GM11168 (cell line): ENCODE measurements at regions not wholly inside any gene's neighbourhood (a gene's known extent, or its start where the extent isn't known, plus 50 kb on each side); places are given as distances from the start of the nearest gene placed in this dataset.

ENCODE experiments used
- in situ Hi-C: fragments of 300-500 bp; cut with MboI; formaldehyde crosslinking; loops from one replicate; pipeline ENCODE4 v1.12.0; 2022; ENCODE audit warnings: low sequenced_read_pairs; ENCODE audit not compliant: unreplicated experiment

- in situ Hi-C loops = no loop called here
These were observed 283.4 kb upstream of the ATP2B1 start for GRCh38 chr12:89991807-89992590.

- in situ Hi-C loops = no loop called here
These were observed 279.7 kb upstream of the ATP2B1 start for GRCh38 chr12:89988188-89988915.

DNA sequence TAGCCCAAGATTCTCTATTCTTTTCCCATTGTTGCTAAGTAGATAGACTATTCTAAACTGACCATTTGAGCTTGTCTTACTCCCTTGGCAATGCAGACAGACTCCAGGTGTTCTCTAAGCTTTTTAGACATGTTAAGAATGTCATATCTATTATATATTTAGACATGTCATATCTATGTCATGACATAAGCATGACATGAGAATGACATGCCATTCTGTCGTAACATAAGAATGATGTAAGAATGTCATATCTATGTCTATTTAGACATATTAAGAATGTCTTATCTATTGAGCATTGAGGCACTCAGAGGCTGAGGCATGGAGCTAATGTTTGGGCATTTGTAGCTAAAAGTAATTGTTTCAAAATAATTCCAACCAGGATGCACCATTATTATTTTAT is 277.3 kb upstream of the ATP2B1 start:
- in situ Hi-C loops = no loop called here

- in situ Hi-C loops = no loop called here
These were observed 276.2 kb upstream of the ATP2B1 start for GRCh38 chr12:89984846-89985245.

GRCh38 chr12:89983622-89984021 is 275.0 kb upstream of the ATP2B1 start:
- in situ Hi-C loops = no loop called here

GRCh38 chr12:89980236-89980635 is 271.6 kb upstream of the ATP2B1 start:
- in situ Hi-C loops = no loop called here

DNA sequence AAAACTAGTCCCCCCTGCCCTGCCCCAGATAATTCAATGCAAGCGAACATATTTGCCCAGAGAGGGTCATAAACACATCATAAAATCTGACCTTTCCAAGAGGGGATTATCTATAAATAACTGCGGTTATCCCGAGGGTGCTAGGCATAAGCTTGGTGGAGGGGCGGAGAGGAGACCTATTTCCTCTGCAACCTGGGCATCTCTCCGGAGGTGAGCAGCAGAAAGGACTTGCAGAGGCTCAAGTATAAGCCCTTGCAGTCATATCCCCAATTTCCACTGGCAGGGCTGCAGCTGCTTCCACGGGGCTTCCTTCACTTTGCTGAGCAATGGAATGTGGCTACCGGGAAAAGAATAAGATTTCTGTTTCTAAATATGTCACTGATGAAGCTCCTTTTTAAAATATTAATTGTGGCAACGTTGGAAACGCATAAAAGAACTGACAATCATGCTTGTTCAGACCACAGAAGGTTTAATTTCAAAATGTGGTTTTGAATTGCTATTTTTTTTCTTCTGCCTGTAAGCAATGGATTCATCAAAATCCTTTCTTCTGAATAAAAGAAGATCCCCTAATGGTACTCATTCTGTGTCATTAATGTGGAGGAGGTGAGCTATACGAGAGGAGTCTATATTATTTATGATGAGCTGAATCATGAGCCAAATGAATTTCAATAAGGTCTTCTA is 268.9 kb upstream of the ATP2B1 start:
- in situ Hi-C loops = no loop called here

GRCh38 chr12:89976866-89977265 is 268.2 kb upstream of the ATP2B1 start:
- in situ Hi-C loops = no loop called here

- in situ Hi-C loops = no loop called here
These were observed 266.9 kb upstream of the ATP2B1 start for GRCh38 chr12:89975574-89975973.

DNA sequence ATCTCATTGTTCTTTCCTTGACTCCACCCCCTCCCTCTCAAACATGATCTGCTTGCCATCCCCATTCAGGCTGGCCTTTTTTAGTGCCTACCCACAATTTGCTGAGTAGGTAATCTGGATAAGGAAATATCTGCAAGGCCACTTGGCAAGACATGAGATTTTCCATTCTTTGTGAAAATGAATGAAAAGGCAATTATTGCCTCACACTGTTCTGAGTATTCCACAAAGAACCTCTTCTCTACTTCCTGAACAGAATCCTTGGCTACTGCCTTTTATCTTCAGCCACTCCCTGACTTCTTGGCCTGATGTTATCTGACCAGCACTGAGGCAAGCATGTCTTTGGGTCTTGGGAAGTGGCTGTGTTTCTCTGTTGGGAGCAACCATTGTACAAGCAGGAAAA is 263.2 kb upstream of the ATP2B1 start:
- in situ Hi-C loops = no loop called here

GRCh38 chr12:89970722-89971121 is 262.1 kb upstream of the ATP2B1 start:
- in situ Hi-C loops = no loop called here

GRCh38 chr12:89969093-89969492 is 260.5 kb upstream of the ATP2B1 start:
- in situ Hi-C loops = no loop called here

GRCh38 chr12:89968151-89968700 is 259.6 kb upstream of the ATP2B1 start:
- in situ Hi-C loops = no loop called here

DNA sequence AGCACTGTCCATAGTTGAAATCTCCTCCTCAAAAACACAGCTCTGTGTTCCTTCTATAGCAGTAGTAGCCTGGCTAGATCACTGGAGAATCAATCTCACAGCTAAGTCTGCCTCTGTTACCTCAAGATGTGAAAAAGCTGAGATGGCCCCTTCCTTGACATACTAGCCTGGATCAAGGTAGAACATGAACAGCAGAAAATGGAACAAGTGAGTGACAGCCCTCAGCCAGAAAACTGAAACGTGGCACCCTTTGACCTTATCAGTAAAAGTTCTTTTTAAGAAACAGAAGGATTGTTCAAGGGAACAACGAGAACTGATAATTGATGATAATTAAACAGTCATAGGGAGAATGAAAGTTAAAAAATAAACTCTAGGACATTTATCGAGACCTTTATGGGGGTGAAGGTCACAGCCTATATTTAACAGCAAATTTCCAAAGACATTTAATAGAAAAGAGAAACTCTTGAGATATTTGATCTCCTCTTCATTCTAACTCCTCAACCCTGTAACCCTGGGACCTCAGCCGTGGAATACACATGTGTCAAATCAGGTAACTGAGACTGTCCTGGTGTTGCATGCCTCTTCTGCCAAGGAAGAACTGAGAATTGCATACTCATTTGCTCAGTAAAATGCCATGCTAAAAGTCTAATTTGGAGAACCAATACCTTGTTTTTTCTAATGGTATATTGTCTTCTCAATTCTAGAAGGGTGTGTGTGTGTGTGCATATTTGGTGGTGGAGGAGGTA is 258.0 kb upstream of the ATP2B1 start:
- in situ Hi-C loops = no loop called here

- in situ Hi-C loops = no loop called here
These were observed 257.4 kb upstream of the ATP2B1 start for GRCh38 chr12:89965993-89966392.

DNA sequence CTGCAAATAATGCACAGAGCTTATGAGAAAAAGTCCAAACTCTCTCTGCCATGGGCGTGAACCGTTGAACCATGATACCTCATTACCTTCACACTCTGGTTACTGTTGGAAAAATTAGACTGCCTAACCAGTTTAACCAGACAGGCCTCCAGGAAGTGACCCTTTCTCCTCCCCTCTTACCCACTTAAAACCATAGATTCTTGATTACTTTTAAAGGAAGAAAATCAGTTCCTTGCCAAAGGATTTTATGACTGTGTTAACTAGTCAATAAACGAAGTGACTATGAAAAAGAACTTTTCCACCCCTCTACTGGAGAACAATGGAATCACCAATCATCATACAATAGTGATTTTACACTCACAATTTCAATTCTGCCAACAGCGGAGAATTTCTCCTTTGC is 254.0 kb upstream of the ATP2B1 start:
- in situ Hi-C loops = no loop called here

DNA sequence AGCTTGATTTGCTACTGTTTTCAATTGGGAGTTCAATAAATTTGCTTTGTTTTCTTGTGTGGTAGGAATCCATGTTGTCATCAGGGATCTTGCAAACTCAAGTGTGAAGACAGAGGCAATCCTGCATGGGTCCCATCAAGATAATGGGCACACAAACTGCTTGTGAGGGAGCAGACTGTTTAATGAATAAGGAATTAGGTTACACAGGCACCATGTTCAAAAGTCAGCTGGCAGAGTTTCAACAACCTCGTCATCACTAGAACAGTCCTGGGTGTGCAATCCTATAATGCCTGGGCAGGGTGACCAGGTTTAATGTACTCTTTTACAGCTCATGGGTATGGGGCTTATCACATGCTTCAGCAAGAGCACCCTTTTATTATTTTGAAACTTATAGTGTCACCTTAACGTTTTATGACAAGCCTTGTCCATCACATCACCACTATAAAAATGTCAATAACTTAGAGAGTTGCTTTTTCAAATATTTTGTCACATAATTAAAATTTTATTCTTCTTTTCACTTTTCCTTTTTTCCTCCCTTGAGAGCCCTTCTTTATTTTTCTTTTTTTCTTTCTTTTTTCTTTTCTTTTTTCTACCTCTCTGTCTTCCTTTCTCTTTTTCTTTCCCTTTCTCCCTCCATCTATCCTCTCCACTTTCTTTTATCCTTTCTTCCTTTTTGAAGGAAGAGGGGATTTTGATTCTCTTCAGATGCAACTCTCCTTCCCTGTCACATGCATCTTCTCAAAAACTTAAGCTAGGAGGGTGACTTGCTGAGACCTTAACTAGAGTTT is 252.2 kb upstream of the ATP2B1 start:
- in situ Hi-C loops = no loop called here

GRCh38 chr12:89960011-89960507 is 251.4 kb upstream of the ATP2B1 start:
- in situ Hi-C loops = no loop called here

GRCh38 chr12:89959179-89959578 is 250.5 kb upstream of the ATP2B1 start:
- in situ Hi-C loops = no loop called here
